ENCODE measurements at regions not wholly inside any gene's neighbourhood (a gene's known extent, or its start where the extent isn't known, plus 50 kb on each side); places are given as distances from the start of the nearest gene placed in this dataset.

DNA sequence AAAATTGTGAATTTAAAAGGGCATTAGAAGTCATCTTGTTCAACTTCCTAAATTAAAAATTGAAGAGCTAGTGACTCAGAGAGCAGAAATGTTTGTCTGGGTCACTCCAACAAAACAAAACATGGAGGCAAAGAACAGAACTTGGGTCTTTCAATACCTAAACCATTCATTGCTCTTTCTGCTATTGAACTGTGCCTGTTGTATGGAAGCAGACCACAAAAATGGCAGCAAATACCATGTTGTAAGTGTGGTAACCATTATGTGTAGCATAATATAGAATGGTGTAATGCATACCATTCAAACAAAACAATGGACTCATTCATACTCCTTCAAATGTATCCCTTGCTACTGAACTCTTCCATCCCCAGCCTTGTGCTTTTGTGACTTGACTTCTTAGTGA, 360.2 kb upstream of the NRG3 start:
- TF ChIP-seq POLR2A (IDR thresholded peaks at IDR 0.05) (no peak), POLR2AphosphoS5 (IDR thresholded peaks at IDR 0.05) (no peak), EP300 (IDR thresholded peaks at IDR 0.05) (no peak)
- TF ChIP-seq, protein P1, sequence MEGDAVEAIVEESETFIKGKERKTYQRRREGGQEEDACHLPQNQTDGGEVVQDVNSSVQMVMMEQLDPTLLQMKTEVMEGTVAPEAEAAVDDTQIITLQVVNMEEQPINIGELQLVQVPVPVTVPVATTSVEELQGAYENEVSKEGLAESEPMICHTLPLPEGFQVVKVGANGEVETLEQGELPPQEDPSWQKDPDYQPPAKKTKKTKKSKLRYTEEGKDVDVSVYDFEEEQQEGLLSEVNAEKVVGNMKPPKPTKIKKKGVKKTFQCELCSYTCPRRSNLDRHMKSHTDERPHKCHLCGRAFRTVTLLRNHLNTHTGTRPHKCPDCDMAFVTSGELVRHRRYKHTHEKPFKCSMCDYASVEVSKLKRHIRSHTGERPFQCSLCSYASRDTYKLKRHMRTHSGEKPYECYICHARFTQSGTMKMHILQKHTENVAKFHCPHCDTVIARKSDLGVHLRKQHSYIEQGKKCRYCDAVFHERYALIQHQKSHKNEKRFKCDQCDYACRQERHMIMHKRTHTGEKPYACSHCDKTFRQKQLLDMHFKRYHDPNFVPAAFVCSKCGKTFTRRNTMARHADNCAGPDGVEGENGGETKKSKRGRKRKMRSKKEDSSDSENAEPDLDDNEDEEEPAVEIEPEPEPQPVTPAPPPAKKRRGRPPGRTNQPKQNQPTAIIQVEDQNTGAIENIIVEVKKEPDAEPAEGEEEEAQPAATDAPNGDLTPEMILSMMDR (IDR thresholded peaks at IDR 0.05) = no peak
